Activated naive CD8-positive, alpha-beta T cell treated with anti-CD3 and anti-CD28 coated beads, Interleukin-2, amount 50 U/mL, for 24 hours (primary cell): ENCODE measurements at regions not wholly inside any gene's neighbourhood (a gene's known extent, or its start where the extent isn't known, plus 50 kb on each side); places are given as distances from the start of the nearest gene placed in this dataset.

Experiments used
- ATAC-seq: fragments of 150-1000 bp; cut with Tn5 transposase; one replicate; pipeline ENCODE4 v1.10.0; 2021
- DNase-seq: peaks from one replicate; pipeline ENCODE4 v3.0.0; 2021
- H3K27ac Mint-ChIP-seq: one replicate; pipeline ENCODE4 v1.8.0; 2021; ENCODE audit warnings: mild to moderate bottlenecking, mixed read lengths
- H3K27me3 Mint-ChIP-seq: one replicate; pipeline ENCODE4 v1.8.0; 2021; ENCODE audit warnings: mixed read lengths
- H3K36me3 Mint-ChIP-seq: one replicate; pipeline ENCODE4 v1.8.0; 2021; ENCODE audit warnings: low read depth, mixed read lengths
- H3K4me1 Mint-ChIP-seq: one replicate; pipeline ENCODE4 v1.8.0; 2021; ENCODE audit warnings: mixed read lengths
- H3K4me3 Mint-ChIP-seq: one replicate; pipeline ENCODE4 v1.8.0; 2021; ENCODE audit warnings: mild to moderate bottlenecking, moderate library complexity, mixed read lengths
- H3K9me3 Mint-ChIP-seq: one replicate; pipeline ENCODE4 v1.8.0; 2021; ENCODE audit warnings: mixed read lengths

GRCh38 chr4:180100433-180101344, 2142.5 kb upstream of the TENM3 start:
- Mint-ChIP-seq H3K36me3 (no peaks in the 10 kb centered on the region), H3K4me3 (no peak overlapping the region), H3K4me1 (no peaks in the 10 kb centered on the region), H3K9me3 (peaks cover 9% of the 10 kb centered on the region), H3K27ac (no peak overlapping the region), H3K27me3 (no peaks in the 10 kb centered on the region)
- DNase-seq (no peak), ATAC-seq (no peak)

GRCh38 chr4:180101348-180102083, 2141.7 kb upstream of the TENM3 start:
- Mint-ChIP-seq H3K4me1 (no peaks in the 10 kb centered on the region), H3K9me3 (peaks cover 9% of the 10 kb centered on the region), H3K27ac (no peak overlapping the region), H3K36me3 (no peaks in the 10 kb centered on the region), H3K4me3 (no peak overlapping the region), H3K27me3 (no peaks in the 10 kb centered on the region)
- ATAC-seq: no peak
- DNase-seq: no peak

GRCh38 chr4:180103794-180104193, 2139.4 kb upstream of the TENM3 start:
- ATAC-seq (no peak), DNase-seq (no peak)
- Mint-ChIP-seq H3K36me3 (no peaks in the 10 kb centered on the region), H3K27ac (no peak overlapping the region), H3K4me1 (no peaks in the 10 kb centered on the region), H3K27me3 (no peaks in the 10 kb centered on the region), H3K4me3 (no peak overlapping the region), H3K9me3 (peaks cover 9% of the 10 kb centered on the region)

GRCh38 chr4:180105362-180105761, 2137.8 kb upstream of the TENM3 start:
- H3K27me3 Mint-ChIP-seq: no peaks in the 10 kb centered on the region
- no peak overlapping the region for H3K4me3 Mint-ChIP-seq
- DNase-seq (no peak), ATAC-seq (no peak)
- no peaks in the 10 kb centered on the region for H3K36me3 Mint-ChIP-seq
- no peak overlapping the region for H3K27ac Mint-ChIP-seq
- peaks cover 4% of the 10 kb centered on the region for H3K9me3 Mint-ChIP-seq
- H3K4me1 Mint-ChIP-seq: no peaks in the 10 kb centered on the region

GRCh38 chr4:180106122-180106521, 2137.1 kb upstream of the TENM3 start:
- DNase-seq (no peak), ATAC-seq (no peak)
- Mint-ChIP-seq H3K9me3 (peaks cover 6% of the 10 kb centered on the region), H3K27me3 (no peaks in the 10 kb centered on the region), H3K36me3 (no peaks in the 10 kb centered on the region), H3K4me3 (no peak overlapping the region), H3K4me1 (no peaks in the 10 kb centered on the region), H3K27ac (no peak overlapping the region)

- DNase-seq: no peak
- H3K9me3 Mint-ChIP-seq: peaks cover 11% of the 10 kb centered on the region
Observed at GRCh38 chr4:180106997-180107396, 2136.2 kb upstream of the TENM3 start.

GRCh38 chr4:180116840-180117239, 2126.4 kb upstream of the TENM3 start:
- H3K9me3 Mint-ChIP-seq: no peaks in the 10 kb centered on the region
- DNase-seq (no peak), ATAC-seq (no peak)
- no peak overlapping the region for H3K4me3 Mint-ChIP-seq
- no peaks in the 10 kb centered on the region for H3K36me3 Mint-ChIP-seq
- H3K27me3 Mint-ChIP-seq: no peaks in the 10 kb centered on the region
- H3K27ac Mint-ChIP-seq: no peak overlapping the region
- H3K4me1 Mint-ChIP-seq: no peaks in the 10 kb centered on the region

More at GRCh38 chr4:180106997-180107396, 2136.2 kb upstream of the TENM3 start:
- Mint-ChIP-seq H3K27me3 (peaks cover 3% of the 10 kb centered on the region), H3K36me3 (no peaks in the 10 kb centered on the region), H3K27ac (no peak overlapping the region), H3K4me3 (no peak overlapping the region), H3K4me1 (no peaks in the 10 kb centered on the region)
- ATAC-seq: no peak

- DNase-seq (no peak), ATAC-seq (no peak)
- Mint-ChIP-seq H3K27me3 (no peaks in the 10 kb centered on the region), H3K36me3 (no peaks in the 10 kb centered on the region), H3K4me1 (no peaks in the 10 kb centered on the region), H3K27ac (no peak overlapping the region), H3K4me3 (no peak overlapping the region), H3K9me3 (no peaks in the 10 kb centered on the region)
Observed at GRCh38 chr4:180120068-180120467, 2123.1 kb upstream of the TENM3 start.

- Mint-ChIP-seq H3K4me3 (no peak overlapping the region), H3K36me3 (no peaks in the 10 kb centered on the region), H3K9me3 (no peaks in the 10 kb centered on the region), H3K27me3 (no peaks in the 10 kb centered on the region), H3K4me1 (no peaks in the 10 kb centered on the region), H3K27ac (no peak overlapping the region)
- DNase-seq: no peak
- ATAC-seq: no peak
Observed at GRCh38 chr4:180134091-180134866, 2108.9 kb upstream of the TENM3 start.

- Mint-ChIP-seq H3K9me3 (no peaks in the 10 kb centered on the region), H3K4me1 (no peaks in the 10 kb centered on the region), H3K4me3 (no peak overlapping the region), H3K27me3 (no peaks in the 10 kb centered on the region), H3K36me3 (no peaks in the 10 kb centered on the region), H3K27ac (no peak overlapping the region)
- ATAC-seq (no peak), DNase-seq (no peak)
Observed at GRCh38 chr4:180141734-180142133, 2101.5 kb upstream of the TENM3 start.

GRCh38 chr4:180148737-180149136, 2094.5 kb upstream of the TENM3 start:
- Mint-ChIP-seq H3K9me3 (peaks cover 1% of the 10 kb centered on the region), H3K4me3 (no peak overlapping the region), H3K36me3 (no peaks in the 10 kb centered on the region), H3K4me1 (no peaks in the 10 kb centered on the region), H3K27me3 (no peaks in the 10 kb centered on the region), H3K27ac (no peak overlapping the region)
- ATAC-seq: no peak
- DNase-seq: no peak

- no peak for DNase-seq
- Mint-ChIP-seq H3K4me1 (no peaks in the 10 kb centered on the region), H3K4me3 (no peak overlapping the region), H3K9me3 (peaks cover 5% of the 10 kb centered on the region), H3K36me3 (no peaks in the 10 kb centered on the region), H3K27ac (no peak overlapping the region), H3K27me3 (no peaks in the 10 kb centered on the region)
- ATAC-seq: no peak
Observed at GRCh38 chr4:180150818-180151217, 2092.4 kb upstream of the TENM3 start.

- no peaks in the 10 kb centered on the region for H3K36me3 Mint-ChIP-seq
- H3K4me1 Mint-ChIP-seq: no peaks in the 10 kb centered on the region
- DNase-seq (no peak), ATAC-seq (no peak)
- H3K27me3 Mint-ChIP-seq: no peaks in the 10 kb centered on the region
- no peak overlapping the region for H3K4me3 Mint-ChIP-seq
- H3K9me3 Mint-ChIP-seq: peaks cover 5% of the 10 kb centered on the region
- H3K27ac Mint-ChIP-seq: no peak overlapping the region
Observed at GRCh38 chr4:180152831-180153230, 2090.4 kb upstream of the TENM3 start.

- no peak overlapping the region for H3K4me3 Mint-ChIP-seq
- no peaks in the 10 kb centered on the region for H3K27me3 Mint-ChIP-seq
- no peak for DNase-seq
- H3K9me3 Mint-ChIP-seq: peaks cover 5% of the 10 kb centered on the region
- no peaks in the 10 kb centered on the region for H3K4me1 Mint-ChIP-seq
- ATAC-seq: no peak
- H3K36me3 Mint-ChIP-seq: no peaks in the 10 kb centered on the region
- H3K27ac Mint-ChIP-seq: no peak overlapping the region
Observed at GRCh38 chr4:180153587-180153986, 2089.6 kb upstream of the TENM3 start.
